Stimulated activated CD8-positive, alpha-beta memory T cell treated with anti-CD3 and anti-CD28 coated beads, Interleukin-7, amount 100 ng/mL, for 4 hours (primary cell): ENCODE measurements at regions not wholly inside any gene's neighbourhood (a gene's known extent, or its start where the extent isn't known, plus 50 kb on each side); places are given as distances from the start of the nearest gene placed in this dataset.

Experiments
- DNase-seq, 2 donors: peaks; one replicate each; pipeline ENCODE4 v3.0.0-alpha.2; 2020; ENCODE audit warnings: low read depth in 2 of 2

GRCh38 chr12:124430491-124430890, 135.6 kb downstream of the RFLNA start:
- no peak for DNase-seq

GRCh38 chr12:124429535-124429934, 134.6 kb downstream of the RFLNA start:
- no peak for DNase-seq

GRCh38 chr12:124428792-124429281, 133.9 kb downstream of the RFLNA start:
- DNase-seq = no peak

- DNase-seq = no peak
These were observed 133.4 kb downstream of the RFLNA start for GRCh38 chr12:124428136-124428791.

GRCh38 chr12:124426594-124427555, 132.0 kb downstream of the RFLNA start:
- DNase-seq = no peak

- DNase-seq = no peak
These were observed 130.8 kb downstream of the RFLNA start for GRCh38 chr12:124425667-124426066.

- no peak for DNase-seq
These were observed 129.6 kb downstream of the RFLNA start for GRCh38 chr12:124424516-124424905.

GRCh38 chr12:124423761-124424515, 129.0 kb downstream of the RFLNA start:
- DNase-seq = peak; percentile 23 to 50

GRCh38 chr12:124422570-124423523, 128.0 kb downstream of the RFLNA start:
- no peak for DNase-seq

- no peak for DNase-seq
These were observed 127.3 kb downstream of the RFLNA start for GRCh38 chr12:124422142-124422569.

- no peak for DNase-seq
These were observed 126.2 kb downstream of the RFLNA start for GRCh38 chr12:124420996-124421674.

- no peak for DNase-seq
These were observed 125.4 kb downstream of the RFLNA start for GRCh38 chr12:124420041-124420995.

- no peak for DNase-seq
These were observed 124.6 kb downstream of the RFLNA start for GRCh38 chr12:124419292-124420040.

GRCh38 chr12:124418791-124419190, 123.9 kb downstream of the RFLNA start:
- DNase-seq = no peak

- DNase-seq = no peak
These were observed 123.3 kb downstream of the RFLNA start for GRCh38 chr12:124418156-124418555.

- no peak for DNase-seq
These were observed 121.9 kb downstream of the RFLNA start for GRCh38 chr12:124416516-124417395.

GRCh38 chr12:124415064-124415463, 120.2 kb downstream of the RFLNA start:
- DNase-seq = no peak
